GM23338 (cell line): ENCODE measurements at regions not wholly inside any gene's neighbourhood (a gene's known extent, or its start where the extent isn't known, plus 50 kb on each side); places are given as distances from the start of the nearest gene placed in this dataset.

Experiments used
- ATAC-seq: fragments of 200-7000 bp; cut with Tn5 transposase; 3 replicates; pipeline ENCODE4 v1.9.1; 2020
- DNase-seq: peaks from one replicate; pipeline ENCODE4 v3.0.0-alpha.2; 2015; ENCODE audit warnings: low spot score
- H2AFZ ChIP-seq: fragments of 200-600 bp; sonication (generic); 2 replicates; pipeline ENCODE4 v1.8.0; 2016; ENCODE audit warnings: antibody characterized with exemption, mild to moderate bottlenecking, moderate library complexity
- H3F3A ChIP-seq: fragments of 200-600 bp; sonication (generic); replicated peaks from 2 replicates; pipeline ENCODE4 v1.8.0; 2017; ENCODE audit warnings: antibody characterized with exemption, mixed run types, low read depth
- H3K27ac ChIP-seq: fragments of 200-600 bp; sonication (generic); 2 replicates; pipeline ENCODE4 v1.6.1; 2016; ENCODE audit warnings: low read depth
- H3K27me3 ChIP-seq: fragments of 200-600 bp; sonication (generic); 2 replicates; pipeline ENCODE4 v1.8.0; 2016; ENCODE audit warnings: mild to moderate bottlenecking, mixed run types, moderate library complexity; ENCODE audit not compliant: insufficient read depth
- H3K36me3 ChIP-seq: fragments of 200-600 bp; sonication (generic); 2 replicates; pipeline ENCODE4 v1.8.0; 2016; ENCODE audit warnings: mild to moderate bottlenecking; ENCODE audit not compliant: insufficient read depth
- H3K4me1 ChIP-seq: fragments of 200-600 bp; sonication (generic); 2 replicates; pipeline ENCODE4 v1.8.0; 2016; ENCODE audit warnings: mild to moderate bottlenecking, moderate library complexity; ENCODE audit not compliant: insufficient read depth
- H3K4me2 ChIP-seq: fragments of 200-600 bp; sonication (generic); 2 replicates; pipeline ENCODE4 v1.7.1; 2017; ENCODE audit warnings: mixed run types
- H3K4me3 ChIP-seq: fragments of 200-600 bp; sonication (generic); 2 replicates; pipeline ENCODE4 v1.6.1; 2016; ENCODE audit warnings: mixed run types
- H3K79me2 ChIP-seq: fragments of 200-600 bp; sonication (generic); replicated peaks from 2 replicates; pipeline ENCODE4 v1.8.0; 2017; ENCODE audit warnings: mild to moderate bottlenecking; ENCODE audit not compliant: insufficient read depth
- H3K9me2 ChIP-seq: fragments of 200-600 bp; sonication (generic); 2 replicates; pipeline ENCODE4 v1.8.0; 2017; ENCODE audit not compliant: insufficient read depth
- H4K20me1 ChIP-seq: fragments of 200-600 bp; sonication (generic); replicated peaks from 2 replicates; pipeline ENCODE4 v1.8.0; 2017; ENCODE audit warnings: mild to moderate bottlenecking; ENCODE audit not compliant: insufficient read depth
- H3K27ac Mint-ChIP-seq: 2 replicates; pipeline ENCODE4 v1.8.0; 2020; ENCODE audit warnings: inconsistent platforms, mild to moderate bottlenecking, moderate library complexity, mixed read lengths
- H3K27me3 Mint-ChIP-seq: 3 replicates; pipeline ENCODE4 v1.8.0; 2022; ENCODE audit warnings: low read depth, mild to moderate bottlenecking, moderate library complexity, mixed read lengths, inconsistent platforms; ENCODE audit not compliant: insufficient read depth, poor library complexity
- H3K36me3 Mint-ChIP-seq: 3 replicates; pipeline ENCODE4 v1.8.0; 2021; ENCODE audit warnings: low read depth, mild to moderate bottlenecking, inconsistent platforms, moderate library complexity, mixed read lengths
- H3K4me1 Mint-ChIP-seq: 3 replicates; pipeline ENCODE4 v1.8.0; 2020; ENCODE audit warnings: mild to moderate bottlenecking, inconsistent platforms, mixed read lengths
- H3K4me3 Mint-ChIP-seq: 3 replicates; pipeline ENCODE4 v1.8.0; 2021; ENCODE audit warnings: moderate library complexity, mild to moderate bottlenecking, inconsistent platforms, mixed read lengths
- H3K9me3 Mint-ChIP-seq: 3 replicates; pipeline ENCODE4 v1.8.0; 2020; ENCODE audit warnings: moderate library complexity, mild to moderate bottlenecking, inconsistent platforms, mixed read lengths
- CREB1 ChIP-seq: fragments of 250-450 bp; sonication (Bioruptor Pico); IDR thresholded peaks from 2 replicates; pipeline ENCODE4 v1.5.0; 2020; ENCODE audit warnings: low read depth, mild to moderate bottlenecking, moderate library complexity
- CTCF ChIP-seq, 2 experiments: fragments of 200-600 bp in 1 of 2; sonication (generic) in 1 of 2; conservative IDR thresholded peaks; 2 replicates each; pipeline versions ENCODE4 v1.5.1 to v1.6.1; 2016 to 2017; ENCODE audit warnings: antibody characterized with exemption in 2 of 2, low read depth in 2 of 2, mild to moderate bottlenecking in 2 of 2, moderate library complexity in 1 of 2
- ETS1 ChIP-seq: IDR thresholded peaks from 2 replicates; pipeline ENCODE4 v1.6.1; 2016; ENCODE audit warnings: antibody characterized with exemption
- EZH2 ChIP-seq: fragments of 200-600 bp; sonication (generic); IDR thresholded peaks from one replicate; pipeline ENCODE4 v1.8.0; 2017; ENCODE audit warnings: antibody characterized with exemption, mild to moderate bottlenecking, low read depth; ENCODE audit not compliant: unreplicated experiment
- EZH2phosphoT487 ChIP-seq: fragments of 200-600 bp; sonication (generic); IDR thresholded peaks from one replicate; pipeline ENCODE4 v1.8.1; 2018; ENCODE audit warnings: antibody characterized with exemption; ENCODE audit not compliant: unreplicated experiment
- JUNB ChIP-seq: IDR thresholded peaks from one replicate; pipeline ENCODE4 v1.6.1; 2016; ENCODE audit warnings: antibody characterized with exemption; ENCODE audit not compliant: unreplicated experiment
- NANOG ChIP-seq: IDR thresholded peaks from 2 replicates; pipeline ENCODE4 v1.6.1; 2016; ENCODE audit warnings: antibody characterized with exemption, borderline replicate concordance
- POLR2AphosphoS5 ChIP-seq: IDR thresholded peaks from 2 replicates; pipeline ENCODE4 v1.6.1; 2016; ENCODE audit warnings: antibody characterized with exemption, low read depth
- REST ChIP-seq: IDR thresholded peaks from one replicate; pipeline ENCODE4 v1.6.1; 2018; ENCODE audit warnings: antibody characterized with exemption; ENCODE audit not compliant: unreplicated experiment
- STAT1 ChIP-seq: IDR thresholded peaks from one replicate; pipeline ENCODE4 v1.6.1; 2016; ENCODE audit warnings: antibody characterized with exemption; ENCODE audit not compliant: unreplicated experiment
- ZNF114 ChIP-seq: fragments of 250-450 bp; sonication (Bioruptor Pico); IDR thresholded peaks from 2 replicates; pipeline ENCODE4 v1.5.0; 2020; ENCODE audit warnings: mild to moderate bottlenecking, moderate library complexity
- ZNF331 ChIP-seq: fragments of 250-450 bp; sonication (Bioruptor Pico); IDR thresholded peaks from 2 replicates; pipeline ENCODE4 v1.5.0; 2020; ENCODE audit warnings: low read depth, mild to moderate bottlenecking, moderate library complexity
- TF ChIP-seq, protein P1 (sequence below): fragments of 250-450 bp; sonication (Bioruptor Pico); IDR thresholded peaks from 2 replicates; pipeline ENCODE4 v1.5.0; 2020; ENCODE audit warnings: mild to moderate bottlenecking, moderate library complexity

DNA sequence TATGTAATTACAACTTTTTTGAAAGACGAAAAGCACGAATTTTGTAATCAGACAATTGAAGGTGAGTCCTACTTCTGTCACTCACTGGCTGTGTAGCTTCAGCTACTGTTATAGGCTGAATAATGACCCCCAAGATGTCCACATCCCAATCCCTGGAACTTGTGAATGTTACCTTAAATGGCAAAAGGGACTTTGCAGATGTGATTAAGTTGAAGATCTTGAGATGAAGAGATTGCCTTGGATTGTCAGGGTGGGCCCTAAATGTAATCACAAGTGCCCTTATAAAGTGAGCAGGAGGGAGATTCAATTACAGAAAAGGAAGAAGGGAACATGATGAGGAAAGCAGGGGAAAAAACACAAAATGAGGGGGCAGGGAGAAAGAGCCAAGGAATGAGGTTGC, 326.2 kb upstream of the MSX2 start:
- no peak overlapping the region for H2AFZ ChIP-seq
- H3F3A ChIP-seq: no peaks in the 10 kb centered on the region
- TF ChIP-seq NANOG (no peak), ZNF331 (CRISPR knock-in tag) (no peak), JUNB (no peak), STAT1 (no peak), ETS1 (no peak), EZH2 (no peak), EZH2phosphoT487 (no peak), POLR2AphosphoS5 (no peak), CTCF (conservative IDR thresholded peaks at IDR 0.05; ENCODE audit: low read depth in 2 of 2) (no peak), REST (no peak), ZNF114 (CRISPR knock-in tag) (no peak), CREB1 (CRISPR knock-in tag) (no peak)
- TF ChIP-seq, protein P1, sequence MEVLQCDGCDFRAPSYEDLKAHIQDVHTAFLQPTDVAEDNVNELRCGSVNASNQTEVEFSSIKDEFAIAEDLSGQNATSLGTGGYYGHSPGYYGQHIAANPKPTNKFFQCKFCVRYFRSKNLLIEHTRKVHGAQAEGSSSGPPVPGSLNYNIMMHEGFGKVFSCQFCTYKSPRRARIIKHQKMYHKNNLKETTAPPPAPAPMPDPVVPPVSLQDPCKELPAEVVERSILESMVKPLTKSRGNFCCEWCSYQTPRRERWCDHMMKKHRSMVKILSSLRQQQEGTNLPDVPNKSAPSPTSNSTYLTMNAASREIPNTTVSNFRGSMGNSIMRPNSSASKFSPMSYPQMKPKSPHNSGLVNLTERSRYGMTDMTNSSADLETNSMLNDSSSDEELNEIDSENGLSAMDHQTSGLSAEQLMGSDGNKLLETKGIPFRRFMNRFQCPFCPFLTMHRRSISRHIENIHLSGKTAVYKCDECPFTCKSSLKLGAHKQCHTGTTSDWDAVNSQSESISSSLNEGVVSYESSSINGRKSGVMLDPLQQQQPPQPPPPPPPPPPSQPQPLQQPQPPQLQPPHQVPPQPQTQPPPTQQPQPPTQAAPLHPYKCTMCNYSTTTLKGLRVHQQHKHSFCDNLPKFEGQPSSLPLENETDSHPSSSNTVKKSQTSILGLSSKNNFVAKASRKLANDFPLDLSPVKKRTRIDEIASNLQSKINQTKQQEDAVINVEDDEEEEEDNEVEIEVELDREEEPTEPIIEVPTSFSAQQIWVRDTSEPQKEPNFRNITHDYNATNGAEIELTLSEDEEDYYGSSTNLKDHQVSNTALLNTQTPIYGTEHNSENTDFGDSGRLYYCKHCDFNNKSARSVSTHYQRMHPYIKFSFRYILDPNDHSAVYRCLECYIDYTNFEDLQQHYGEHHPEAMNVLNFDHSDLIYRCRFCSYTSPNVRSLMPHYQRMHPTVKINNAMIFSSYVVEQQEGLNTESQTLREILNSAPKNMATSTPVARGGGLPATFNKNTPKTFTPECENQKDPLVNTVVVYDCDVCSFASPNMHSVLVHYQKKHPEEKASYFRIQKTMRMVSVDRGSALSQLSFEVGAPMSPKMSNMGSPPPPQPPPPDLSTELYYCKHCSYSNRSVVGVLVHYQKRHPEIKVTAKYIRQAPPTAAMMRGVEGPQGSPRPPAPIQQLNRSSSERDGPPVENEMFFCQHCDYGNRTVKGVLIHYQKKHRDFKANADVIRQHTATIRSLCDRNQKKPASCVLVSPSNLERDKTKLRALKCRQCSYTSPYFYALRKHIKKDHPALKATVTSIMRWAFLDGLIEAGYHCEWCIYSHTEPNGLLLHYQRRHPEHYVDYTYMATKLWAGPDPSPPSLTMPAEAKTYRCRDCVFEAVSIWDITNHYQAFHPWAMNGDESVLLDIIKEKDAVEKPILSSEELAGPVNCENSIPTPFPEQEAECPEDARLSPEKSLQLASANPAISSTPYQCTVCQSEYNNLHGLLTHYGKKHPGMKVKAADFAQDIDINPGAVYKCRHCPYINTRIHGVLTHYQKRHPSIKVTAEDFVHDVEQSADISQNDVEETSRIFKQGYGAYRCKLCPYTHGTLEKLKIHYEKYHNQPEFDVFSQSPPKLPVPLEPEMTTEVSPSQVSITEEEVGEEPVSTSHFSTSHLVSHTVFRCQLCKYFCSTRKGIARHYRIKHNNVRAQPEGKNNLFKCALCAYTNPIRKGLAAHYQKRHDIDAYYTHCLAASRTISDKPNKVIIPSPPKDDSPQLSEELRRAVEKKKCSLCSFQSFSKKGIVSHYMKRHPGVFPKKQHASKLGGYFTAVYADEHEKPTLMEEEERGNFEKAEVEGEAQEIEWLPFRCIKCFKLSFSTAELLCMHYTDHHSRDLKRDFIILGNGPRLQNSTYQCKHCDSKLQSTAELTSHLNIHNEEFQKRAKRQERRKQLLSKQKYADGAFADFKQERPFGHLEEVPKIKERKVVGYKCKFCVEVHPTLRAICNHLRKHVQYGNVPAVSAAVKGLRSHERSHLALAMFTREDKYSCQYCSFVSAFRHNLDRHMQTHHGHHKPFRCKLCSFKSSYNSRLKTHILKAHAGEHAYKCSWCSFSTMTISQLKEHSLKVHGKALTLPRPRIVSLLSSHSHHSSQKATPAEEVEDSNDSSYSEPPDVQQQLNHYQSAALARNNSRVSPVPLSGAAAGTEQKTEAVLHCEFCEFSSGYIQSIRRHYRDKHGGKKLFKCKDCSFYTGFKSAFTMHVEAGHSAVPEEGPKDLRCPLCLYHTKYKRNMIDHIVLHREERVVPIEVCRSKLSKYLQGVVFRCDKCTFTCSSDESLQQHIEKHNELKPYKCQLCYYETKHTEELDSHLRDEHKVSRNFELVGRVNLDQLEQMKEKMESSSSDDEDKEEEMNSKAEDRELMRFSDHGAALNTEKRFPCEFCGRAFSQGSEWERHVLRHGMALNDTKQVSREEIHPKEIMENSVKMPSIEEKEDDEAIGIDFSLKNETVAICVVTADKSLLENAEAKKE (CRISPR knock-in tag): no peak
- Mint-ChIP-seq H3K9me3 (no peaks in the 10 kb centered on the region), H3K27me3 (peaks cover 2% of the 10 kb centered on the region), H3K4me1 (peaks cover 2% of the 10 kb centered on the region; the same call in 1 of the 3 replicates), H3K4me3 (no peak overlapping the region), H3K27ac (no peak overlapping the region), H3K36me3 (no peaks in the 10 kb centered on the region)
- H3K36me3 ChIP-seq: no peaks in the 10 kb centered on the region
- no peaks in the 10 kb centered on the region for H3K79me2 ChIP-seq
- no peak overlapping the region for H3K27ac ChIP-seq
- H3K4me2 ChIP-seq: no peak overlapping the region
- H3K27me3 ChIP-seq: no peaks in the 10 kb centered on the region
- DNase-seq (no peak), ATAC-seq (no peak)
- no peak overlapping the region for H3K4me3 ChIP-seq
- no peaks in the 10 kb centered on the region for H3K4me1 ChIP-seq
- no peaks in the 10 kb centered on the region for H4K20me1 ChIP-seq
- 0 out of 2 replicates have a peak, but pooled peaks cover 4% of the 10 kb centered on the region for H3K9me2 ChIP-seq
